ENCODE measurements at regions not wholly inside any gene's neighbourhood (a gene's known extent, or its start where the extent isn't known, plus 50 kb on each side); places are given as distances from the start of the nearest gene placed in this dataset.

- no peak overlapping the region for H3K4me3 ChIP-seq (ENCODE audit: low read length)
- H3K36me3 ChIP-seq (ENCODE audit: control insufficient read depth, low read depth, low read length): no peaks in the 10 kb centered on the region
- no peaks in the 10 kb centered on the region for H3K27me3 ChIP-seq (ENCODE audit: control insufficient read depth, insufficient read depth, low read length)
- no peaks in the 10 kb centered on the region for H3K9me3 ChIP-seq (ENCODE audit: control insufficient read depth, low read depth, low read length)
- no peaks in the 10 kb centered on the region for H3K4me1 ChIP-seq (ENCODE audit: control insufficient read depth, low read depth, low read length)
- H3K27ac ChIP-seq (ENCODE audit: low read length): no peak overlapping the region
- no peak overlapping the region for H3K9ac ChIP-seq (ENCODE audit: low read length)
Measured at GRCh38 chr6:119480961-119481497, 131.5 kb upstream of the MAN1A1 start.

GRCh38 chr6:119479860-119480655 is 130.5 kb upstream of the MAN1A1 start:
- Histone ChIP-seq H3K9me3 (ENCODE audit: control insufficient read depth, low read depth, low read length) (no peaks in the 10 kb centered on the region), H3K4me3 (ENCODE audit: low read length) (no peak overlapping the region), H3K4me1 (ENCODE audit: control insufficient read depth, low read depth, low read length) (no peaks in the 10 kb centered on the region), H3K27me3 (ENCODE audit: control insufficient read depth, insufficient read depth, low read length) (no peaks in the 10 kb centered on the region), H3K36me3 (ENCODE audit: control insufficient read depth, low read depth, low read length) (no peaks in the 10 kb centered on the region), H3K9ac (ENCODE audit: low read length) (no peak overlapping the region), H3K27ac (ENCODE audit: low read length) (no peak overlapping the region)

- no peaks in the 10 kb centered on the region for H3K4me1 ChIP-seq (ENCODE audit: control insufficient read depth, low read depth, low read length)
- no peaks in the 10 kb centered on the region for H3K36me3 ChIP-seq (ENCODE audit: control insufficient read depth, low read depth, low read length)
- H3K27ac ChIP-seq (ENCODE audit: low read length): no peak overlapping the region
- no peaks in the 10 kb centered on the region for H3K27me3 ChIP-seq (ENCODE audit: control insufficient read depth, insufficient read depth, low read length)
- no peaks in the 10 kb centered on the region for H3K9me3 ChIP-seq (ENCODE audit: control insufficient read depth, low read depth, low read length)
- H3K4me3 ChIP-seq (ENCODE audit: low read length): no peak overlapping the region
- no peak overlapping the region for H3K9ac ChIP-seq (ENCODE audit: low read length)
Measured at GRCh38 chr6:119476554-119476953, 127.0 kb upstream of the MAN1A1 start.

GRCh38 chr6:119476024-119476423 is 126.5 kb upstream of the MAN1A1 start:
- H3K4me3 ChIP-seq (ENCODE audit: low read length): no peak overlapping the region
- no peak overlapping the region for H3K27ac ChIP-seq (ENCODE audit: low read length)
- no peaks in the 10 kb centered on the region for H3K4me1 ChIP-seq (ENCODE audit: control insufficient read depth, low read depth, low read length)

GRCh38 chr6:119470893-119471542 is 121.5 kb upstream of the MAN1A1 start:
- Histone ChIP-seq H3K4me1 (ENCODE audit: control insufficient read depth, low read depth, low read length) (no peaks in the 10 kb centered on the region), H3K27ac (ENCODE audit: low read length) (no peak overlapping the region), H3K4me3 (ENCODE audit: low read length) (no peak overlapping the region), H3K9ac (ENCODE audit: low read length) (no peak overlapping the region), H3K36me3 (ENCODE audit: control insufficient read depth, low read depth, low read length) (no peaks in the 10 kb centered on the region), H3K27me3 (ENCODE audit: control insufficient read depth, insufficient read depth, low read length) (no peaks in the 10 kb centered on the region), H3K9me3 (ENCODE audit: control insufficient read depth, low read depth, low read length) (no peaks in the 10 kb centered on the region)

More at GRCh38 chr6:119476024-119476423, 126.5 kb upstream of the MAN1A1 start:
- Histone ChIP-seq H3K9me3 (ENCODE audit: control insufficient read depth, low read depth, low read length) (no peaks in the 10 kb centered on the region), H3K36me3 (ENCODE audit: control insufficient read depth, low read depth, low read length) (no peaks in the 10 kb centered on the region), H3K27me3 (ENCODE audit: control insufficient read depth, insufficient read depth, low read length) (no peaks in the 10 kb centered on the region), H3K9ac (ENCODE audit: low read length) (no peak overlapping the region)

GRCh38 chr6:119467488-119468081 is 118.0 kb upstream of the MAN1A1 start:
- Histone ChIP-seq H3K27me3 (ENCODE audit: control insufficient read depth, insufficient read depth, low read length) (no peaks in the 10 kb centered on the region), H3K4me1 (ENCODE audit: control insufficient read depth, low read depth, low read length) (no peaks in the 10 kb centered on the region), H3K36me3 (ENCODE audit: control insufficient read depth, low read depth, low read length) (no peaks in the 10 kb centered on the region), H3K9ac (ENCODE audit: low read length) (no peak overlapping the region), H3K27ac (ENCODE audit: low read length) (no peak overlapping the region), H3K4me3 (ENCODE audit: low read length) (no peak overlapping the region), H3K9me3 (ENCODE audit: control insufficient read depth, low read depth, low read length) (no peaks in the 10 kb centered on the region)

- H3K9ac ChIP-seq (ENCODE audit: low read length): no peak overlapping the region
- no peaks in the 10 kb centered on the region for H3K27me3 ChIP-seq (ENCODE audit: control insufficient read depth, insufficient read depth, low read length)
- no peaks in the 10 kb centered on the region for H3K9me3 ChIP-seq (ENCODE audit: control insufficient read depth, low read depth, low read length)
- no peaks in the 10 kb centered on the region for H3K4me1 ChIP-seq (ENCODE audit: control insufficient read depth, low read depth, low read length)
- H3K27ac ChIP-seq (ENCODE audit: low read length): no peak overlapping the region
- no peaks in the 10 kb centered on the region for H3K36me3 ChIP-seq (ENCODE audit: control insufficient read depth, low read depth, low read length)
- no peak overlapping the region for H3K4me3 ChIP-seq (ENCODE audit: low read length)
Measured at GRCh38 chr6:119466226-119466625, 116.7 kb upstream of the MAN1A1 start.

GRCh38 chr6:119463081-119463626 is 113.6 kb upstream of the MAN1A1 start:
- H3K4me1 ChIP-seq (ENCODE audit: control insufficient read depth, low read depth, low read length): no peaks in the 10 kb centered on the region
- H3K4me3 ChIP-seq (ENCODE audit: low read length): no peak overlapping the region
- no peaks in the 10 kb centered on the region for H3K9me3 ChIP-seq (ENCODE audit: control insufficient read depth, low read depth, low read length)
- H3K27me3 ChIP-seq (ENCODE audit: control insufficient read depth, insufficient read depth, low read length): no peaks in the 10 kb centered on the region
- no peak overlapping the region for H3K9ac ChIP-seq (ENCODE audit: low read length)
- no peaks in the 10 kb centered on the region for H3K36me3 ChIP-seq (ENCODE audit: control insufficient read depth, low read depth, low read length)
- no peak overlapping the region for H3K27ac ChIP-seq (ENCODE audit: low read length)

- H3K27me3 ChIP-seq (ENCODE audit: control insufficient read depth, insufficient read depth, low read length): no peaks in the 10 kb centered on the region
- no peak overlapping the region for H3K27ac ChIP-seq (ENCODE audit: low read length)
- H3K9ac ChIP-seq (ENCODE audit: low read length): no peak overlapping the region
- H3K4me3 ChIP-seq (ENCODE audit: low read length): no peak overlapping the region
- no peaks in the 10 kb centered on the region for H3K9me3 ChIP-seq (ENCODE audit: control insufficient read depth, low read depth, low read length)
- no peaks in the 10 kb centered on the region for H3K4me1 ChIP-seq (ENCODE audit: control insufficient read depth, low read depth, low read length)
- no peaks in the 10 kb centered on the region for H3K36me3 ChIP-seq (ENCODE audit: control insufficient read depth, low read depth, low read length)
Measured at GRCh38 chr6:119461187-119461586, 111.6 kb upstream of the MAN1A1 start.

- H3K27ac ChIP-seq (ENCODE audit: low read length): no peak overlapping the region
Measured at GRCh38 chr6:119459207-119459974, 109.8 kb upstream of the MAN1A1 start.

GRCh38 chr6:119454714-119455113 is 105.2 kb upstream of the MAN1A1 start:
- Histone ChIP-seq H3K4me3 (ENCODE audit: low read length) (no peak overlapping the region), H3K36me3 (ENCODE audit: control insufficient read depth, low read depth, low read length) (no peaks in the 10 kb centered on the region), H3K9ac (ENCODE audit: low read length) (no peak overlapping the region), H3K27ac (ENCODE audit: low read length) (no peak overlapping the region), H3K27me3 (ENCODE audit: control insufficient read depth, insufficient read depth, low read length) (no peaks in the 10 kb centered on the region), H3K9me3 (ENCODE audit: control insufficient read depth, low read depth, low read length) (no peaks in the 10 kb centered on the region), H3K4me1 (ENCODE audit: control insufficient read depth, low read depth, low read length) (no peaks in the 10 kb centered on the region)

More at GRCh38 chr6:119459207-119459974, 109.8 kb upstream of the MAN1A1 start:
- no peaks in the 10 kb centered on the region for H3K36me3 ChIP-seq (ENCODE audit: control insufficient read depth, low read depth, low read length)
- H3K4me1 ChIP-seq (ENCODE audit: control insufficient read depth, low read depth, low read length): no peaks in the 10 kb centered on the region
- H3K9me3 ChIP-seq (ENCODE audit: control insufficient read depth, low read depth, low read length): no peaks in the 10 kb centered on the region
- no peaks in the 10 kb centered on the region for H3K27me3 ChIP-seq (ENCODE audit: control insufficient read depth, insufficient read depth, low read length)
- no peak overlapping the region for H3K4me3 ChIP-seq (ENCODE audit: low read length)
- H3K9ac ChIP-seq (ENCODE audit: low read length): no peak overlapping the region
